ENCODE measurements at regions not wholly inside any gene's neighbourhood (a gene's known extent, or its start where the extent isn't known, plus 50 kb on each side); places are given as distances from the start of the nearest gene placed in this dataset.

GRCh38 chr9:83182071-83182470 lies 119.1 kb upstream of the RASEF start:
- Histone ChIP-seq H3K4me3 (no peak overlapping the region), H3K9me3 (peaks cover 0 to 8% of the 10 kb centered on the region in 2 donors), H3K36me3 (no peaks in the 10 kb centered on the region), H3K27me3 (no peaks in the 10 kb centered on the region), H3K27ac (no peak overlapping the region), H3K4me1 (peaks cover 0 to 10% of the 10 kb centered on the region in 2 donors)
- DNase-seq (ENCODE audit: low spot score), result no peak
- TF ChIP-seq CTCF (IDR thresholded peaks at IDR 0.05), result no peak

- peaks cover 0 to 26% of the 10 kb centered on the region in 2 donors for H3K9me3 ChIP-seq
- H3K4me3 ChIP-seq, result no peak overlapping the region
- no peaks in the 10 kb centered on the region for H3K27me3 ChIP-seq
- DNase-seq (ENCODE audit: low spot score), result no peak
- no peaks in the 10 kb centered on the region for H3K36me3 ChIP-seq
- TF ChIP-seq CTCF (IDR thresholded peaks at IDR 0.05), result no peak
- H3K27ac ChIP-seq, result no peak overlapping the region
- no peaks in the 10 kb centered on the region for H3K4me1 ChIP-seq
These were observed 115.8 kb upstream of the RASEF start for GRCh38 chr9:83178717-83179116.

- no peak overlapping the region for H3K27ac ChIP-seq
- no peaks in the 10 kb centered on the region for H3K36me3 ChIP-seq
- TF ChIP-seq CTCF (IDR thresholded peaks at IDR 0.05), result no peak
- H3K27me3 ChIP-seq, result no peaks in the 10 kb centered on the region
- no peaks in the 10 kb centered on the region for H3K4me1 ChIP-seq
- no peak overlapping the region for H3K4me3 ChIP-seq
- DNase-seq (ENCODE audit: low spot score), result no peak
- H3K9me3 ChIP-seq, result peaks cover 0 to 35% of the 10 kb centered on the region in 2 donors
These were observed 114.8 kb upstream of the RASEF start for GRCh38 chr9:83177747-83178146.

GRCh38 chr9:83167126-83167525 lies 104.2 kb upstream of the RASEF start:
- Histone ChIP-seq H3K4me1 (no peaks in the 10 kb centered on the region), H3K27me3 (no peaks in the 10 kb centered on the region), H3K36me3 (no peaks in the 10 kb centered on the region), H3K9me3 (peaks cover 0 to 12% of the 10 kb centered on the region in 2 donors), H3K27ac (no peak overlapping the region), H3K4me3 (no peak overlapping the region)
- TF ChIP-seq CTCF (IDR thresholded peaks at IDR 0.05), result no peak
- no peak for DNase-seq (ENCODE audit: low spot score)

GRCh38 chr9:83166372-83166771 lies 103.4 kb upstream of the RASEF start:
- Histone ChIP-seq H3K27me3 (no peaks in the 10 kb centered on the region), H3K36me3 (no peaks in the 10 kb centered on the region), H3K27ac (no peak overlapping the region), H3K4me3 (no peak overlapping the region), H3K9me3 (peaks cover 0 to 9% of the 10 kb centered on the region in 2 donors), H3K4me1 (no peaks in the 10 kb centered on the region)
- DNase-seq (ENCODE audit: low spot score), result no peak
- TF ChIP-seq CTCF (IDR thresholded peaks at IDR 0.05), result no peak

GRCh38 chr9:83155733-83156132 lies 92.8 kb upstream of the RASEF start:
- no peak for TF ChIP-seq CTCF (IDR thresholded peaks at IDR 0.05)
- H3K4me1 ChIP-seq, result no peaks in the 10 kb centered on the region
- no peak for DNase-seq (ENCODE audit: low spot score)
- no peaks in the 10 kb centered on the region for H3K9me3 ChIP-seq
- H3K4me3 ChIP-seq, result no peak overlapping the region
- H3K36me3 ChIP-seq, result no peaks in the 10 kb centered on the region
- no peak overlapping the region for H3K27ac ChIP-seq
- H3K27me3 ChIP-seq, result no peaks in the 10 kb centered on the region

Measured in right atrium auricular region (tissue), 2 donors.